ENCODE measurements at regions not wholly inside any gene's neighbourhood (a gene's known extent, or its start where the extent isn't known, plus 50 kb on each side); places are given as distances from the start of the nearest gene placed in this dataset.
"Not testable (repeated sequence)": the region's sequence is repeated elsewhere in the genome, so short reads cannot be mapped to it uniquely, and the experiment has no call there.

DNA sequence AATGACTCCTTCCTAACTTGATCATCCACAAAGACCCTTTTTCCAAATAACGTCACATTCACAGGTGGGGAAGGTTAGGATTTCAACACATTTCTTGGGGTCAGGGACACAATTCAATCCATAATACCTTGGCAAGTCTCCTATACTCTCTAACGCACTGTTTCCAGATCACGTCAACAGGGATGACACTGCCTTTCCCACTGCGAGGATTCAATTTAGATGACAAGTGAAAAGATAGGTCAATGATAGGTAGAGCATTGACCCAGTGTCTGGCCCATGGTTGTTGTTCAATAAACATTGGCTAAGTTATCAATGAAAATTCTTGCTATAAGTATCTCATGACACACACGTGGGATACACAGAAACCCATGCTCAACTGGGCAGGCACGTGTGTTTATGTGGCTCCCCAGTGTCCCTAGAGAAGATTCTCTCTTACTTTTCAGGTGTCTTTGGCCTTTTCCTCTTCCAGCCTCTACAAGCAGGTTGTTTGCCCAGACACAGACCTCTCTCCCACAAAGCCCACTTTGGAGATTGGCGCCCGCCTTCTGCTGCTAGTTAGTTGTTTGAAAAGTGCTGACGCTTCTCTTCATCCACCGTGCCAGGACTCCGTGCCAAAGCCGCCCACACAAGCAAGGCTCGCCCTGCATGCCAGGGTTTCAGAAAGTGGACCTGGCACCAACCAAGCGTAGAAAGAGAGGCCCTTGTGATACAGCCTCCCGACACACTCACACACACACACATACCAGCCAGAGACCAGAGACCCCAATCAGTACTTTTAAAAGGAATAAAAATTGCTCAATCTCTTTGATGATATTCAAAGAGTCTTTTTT lies 594.5 kb downstream of the BNC2 start:
- DNase-seq: no peak

- no peak for DNase-seq
These were observed 593.6 kb downstream of the BNC2 start for GRCh38 chr9:16276866-16277265.

GRCh38 chr9:16277471-16277960 lies 593.0 kb downstream of the BNC2 start:
- no peak for DNase-seq

DNA sequence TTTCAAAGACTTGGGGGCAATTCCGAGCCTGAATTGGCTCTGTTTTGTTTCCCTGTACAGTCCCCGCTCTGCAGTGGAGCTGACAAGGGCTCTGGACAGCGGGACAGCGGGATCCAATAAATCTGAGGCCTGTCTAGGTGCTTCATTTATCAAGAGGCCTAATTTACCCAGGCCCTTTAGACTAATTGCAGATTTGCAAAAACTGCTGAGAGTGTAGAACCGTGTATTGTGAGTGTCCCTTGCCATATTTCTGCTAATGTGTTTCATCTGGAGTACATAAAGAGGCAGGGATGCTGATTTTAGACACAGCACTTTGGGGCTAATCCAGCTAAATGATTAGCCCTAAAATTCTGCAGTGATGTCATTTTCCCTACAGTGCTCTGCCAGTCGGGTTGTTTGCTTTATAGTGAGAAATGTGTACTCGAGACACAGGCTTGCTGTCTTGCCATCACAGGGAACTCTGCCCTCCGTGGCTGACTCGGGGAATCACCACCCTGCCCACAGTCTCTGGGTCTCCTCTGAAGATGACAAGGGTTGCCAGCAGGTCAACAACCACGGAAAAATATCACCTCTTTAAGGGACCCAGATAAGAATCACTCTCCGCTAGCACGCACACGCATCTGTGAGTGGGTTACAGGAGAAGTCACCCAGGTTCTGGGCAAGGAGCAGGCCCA lies 592.0 kb downstream of the BNC2 start:
- no peak for DNase-seq

GRCh38 chr9:16281707-16282106 lies 588.8 kb downstream of the BNC2 start:
- DNase-seq: no peak

DNA sequence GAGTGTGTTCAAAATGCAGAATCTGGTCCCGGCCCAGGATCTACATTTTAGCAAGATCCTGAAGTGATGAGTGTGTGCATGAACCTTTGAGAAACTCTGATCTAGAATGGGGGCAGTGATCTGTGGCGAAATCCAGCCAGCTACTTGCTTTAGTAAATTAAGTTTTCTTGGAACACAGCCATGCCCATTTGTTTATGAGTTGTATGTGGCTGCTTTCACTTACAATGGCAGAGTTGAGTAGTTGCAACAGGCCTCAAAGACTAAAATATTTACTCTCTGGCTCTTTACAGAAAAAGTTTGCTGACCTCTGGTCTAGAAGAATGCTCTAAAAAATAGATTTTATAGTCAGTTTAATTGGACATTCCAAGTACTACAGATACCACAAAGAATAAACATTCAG lies 588.3 kb downstream of the BNC2 start:
- no peak for DNase-seq

DNA sequence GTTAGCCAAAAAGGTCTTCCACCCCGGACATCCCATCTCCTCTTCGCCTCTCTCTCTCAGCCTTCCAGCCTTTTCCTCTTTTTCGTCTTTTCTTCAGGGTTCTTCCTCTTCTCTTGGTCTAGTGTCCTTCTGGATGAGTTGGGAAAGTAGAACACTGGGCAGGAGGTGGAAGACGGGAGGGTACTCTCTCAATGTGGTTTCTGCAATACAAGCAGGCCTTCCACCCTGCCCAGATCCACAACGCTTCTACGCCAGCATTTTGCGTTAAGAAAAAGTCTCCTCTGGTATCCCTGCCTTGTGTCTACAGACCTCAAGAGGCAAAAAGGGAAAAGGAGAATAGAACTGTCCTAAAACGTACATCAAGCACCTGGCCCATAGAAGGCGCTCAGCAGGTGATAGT lies 587.8 kb downstream of the BNC2 start:
- no peak for DNase-seq

- no peak for DNase-seq
These were observed 584.3 kb downstream of the BNC2 start for GRCh38 chr9:16286160-16286559.

DNA sequence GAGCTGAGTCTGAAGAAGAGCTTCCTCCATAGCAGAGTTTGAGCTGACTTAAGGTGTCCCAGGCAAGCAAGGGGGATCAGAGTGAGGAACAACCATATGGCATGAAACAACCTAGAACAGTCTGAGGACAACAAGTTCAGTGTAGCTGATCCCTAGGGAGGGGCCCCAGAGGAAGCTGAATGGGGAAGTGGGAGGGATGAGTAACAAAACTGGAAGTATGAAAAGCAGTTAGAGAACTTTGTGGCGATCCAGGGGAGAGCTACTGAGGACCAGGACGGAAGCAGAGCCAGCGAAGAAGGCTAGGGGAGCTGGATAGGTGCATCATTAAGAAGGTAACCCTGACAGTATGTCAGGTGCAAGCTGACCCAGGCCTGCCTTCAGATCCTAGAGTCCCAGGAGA lies 580.8 kb downstream of the BNC2 start:
- no peak for DNase-seq

- no peak for DNase-seq
These were observed 580.3 kb downstream of the BNC2 start for GRCh38 chr9:16290169-16290568.

- DNase-seq: no peak
These were observed 578.5 kb downstream of the BNC2 start for GRCh38 chr9:16291921-16292320.

DNA sequence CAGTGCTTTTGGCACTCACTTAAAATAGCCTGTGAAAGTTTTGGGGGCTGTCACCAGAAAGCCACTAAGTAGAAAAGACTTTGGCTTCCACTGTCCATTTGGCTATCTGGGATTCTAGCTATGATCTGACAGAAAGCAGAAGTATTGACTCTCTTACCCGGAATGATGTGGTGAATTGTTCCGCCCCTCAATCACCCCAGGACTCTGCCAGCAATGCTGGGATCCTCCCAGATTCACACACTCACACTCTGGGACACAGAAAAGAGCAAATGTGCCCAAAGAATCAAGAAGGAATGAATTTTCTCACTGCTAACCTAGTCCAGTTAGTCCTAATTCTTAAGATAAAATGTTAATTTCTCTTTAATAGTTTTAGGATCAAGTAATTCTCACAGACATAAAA lies 576.9 kb downstream of the BNC2 start:
- no peak for DNase-seq

DNA sequence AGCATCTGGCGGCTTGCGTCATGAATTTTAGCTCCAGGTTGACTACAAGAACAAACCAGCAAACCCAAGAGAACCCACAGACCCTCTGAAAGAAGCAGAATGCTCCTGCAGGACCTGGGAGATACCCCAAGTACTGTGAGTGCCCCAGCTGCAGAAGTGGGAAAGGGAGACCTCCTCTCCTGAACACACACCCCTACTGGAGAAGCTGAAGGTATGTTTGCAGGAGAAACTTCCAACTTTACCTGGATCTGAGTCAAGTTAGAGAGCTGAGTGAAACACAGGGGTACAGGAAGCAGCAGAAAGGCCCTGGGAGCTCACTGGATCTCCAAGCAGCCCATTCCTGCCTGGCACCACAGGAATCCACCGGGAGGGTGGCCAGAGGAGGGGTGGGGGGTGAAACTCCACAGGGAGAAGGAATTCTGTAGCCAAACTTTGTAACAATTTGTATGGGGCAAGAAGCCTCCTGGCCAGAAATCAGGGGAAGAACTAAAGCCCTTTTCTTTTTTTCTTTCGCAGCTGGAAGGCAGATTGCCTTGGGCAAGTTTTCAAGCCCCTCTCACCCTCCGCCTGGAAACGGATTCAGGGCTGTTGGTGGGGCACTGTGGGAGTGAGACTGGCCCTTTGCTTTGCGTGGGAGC lies 576.2 kb downstream of the BNC2 start:
- no peak for DNase-seq

DNA sequence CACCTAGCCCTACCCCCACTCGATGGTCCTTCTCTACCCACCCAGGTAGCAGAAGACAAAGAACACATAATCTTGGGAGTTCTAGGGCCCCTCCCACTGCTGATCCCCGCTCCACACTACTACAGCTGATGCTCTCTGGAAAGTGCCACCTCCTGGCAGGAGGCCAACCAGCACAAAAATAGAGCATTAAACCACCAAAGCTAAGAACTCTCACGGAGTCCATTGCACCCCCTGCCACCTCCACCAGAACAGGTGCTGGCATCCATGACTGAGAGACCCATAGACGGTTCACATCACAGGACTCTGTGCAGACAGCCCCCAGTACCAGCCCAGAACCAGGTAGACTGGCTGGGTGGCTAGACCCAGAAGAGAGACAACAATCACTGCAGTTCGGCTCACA lies 575.5 kb downstream of the BNC2 start:
- DNase-seq: not testable (repeated sequence)

GRCh38 chr9:16299368-16299767 lies 571.1 kb downstream of the BNC2 start:
- not testable (repeated sequence) for DNase-seq

DNA sequence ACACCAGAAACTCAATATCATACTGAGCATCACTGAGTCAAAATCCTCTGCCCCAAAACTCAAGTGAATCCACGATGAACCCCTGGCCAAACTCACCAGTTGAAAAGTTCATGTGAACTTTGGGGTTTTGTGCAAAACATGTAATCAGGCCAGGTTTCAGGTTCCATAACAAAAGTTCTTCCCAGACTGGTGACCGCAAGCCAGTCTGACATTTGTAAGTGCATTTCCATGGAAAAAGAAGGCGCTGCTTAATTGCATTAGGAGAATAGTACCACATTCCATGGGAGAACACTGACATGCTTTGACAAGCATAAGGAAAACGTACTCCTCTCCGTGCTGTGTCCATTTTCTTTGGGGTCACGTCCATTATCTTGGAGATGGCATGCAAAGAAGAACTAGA lies 567.0 kb downstream of the BNC2 start:
- DNase-seq: no peak

- DNase-seq: no peak
These were observed 566.2 kb downstream of the BNC2 start for GRCh38 chr9:16304301-16304700.

DNA sequence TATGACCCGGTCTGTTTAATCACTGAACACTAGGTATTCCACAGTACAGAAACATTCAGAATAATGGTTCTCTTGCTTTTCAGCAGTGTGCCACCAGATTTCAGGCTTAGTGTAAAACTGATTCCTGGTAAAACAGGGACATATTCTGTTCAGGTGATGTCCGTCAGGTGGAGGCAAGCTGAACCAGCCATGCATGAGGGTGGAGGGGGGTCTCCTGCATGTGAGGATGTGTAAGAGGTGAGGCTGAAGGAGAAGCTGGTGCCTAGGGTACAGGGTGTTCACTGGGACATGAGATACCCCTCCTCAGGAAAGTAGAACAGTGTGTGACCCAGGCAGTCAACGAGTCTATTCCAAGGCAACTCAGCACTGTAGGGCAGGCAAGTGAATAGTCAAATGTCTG lies 563.9 kb downstream of the BNC2 start:
- no peak for DNase-seq

- no peak for DNase-seq
These were observed 562.8 kb downstream of the BNC2 start for GRCh38 chr9:16307626-16308195.

DNA sequence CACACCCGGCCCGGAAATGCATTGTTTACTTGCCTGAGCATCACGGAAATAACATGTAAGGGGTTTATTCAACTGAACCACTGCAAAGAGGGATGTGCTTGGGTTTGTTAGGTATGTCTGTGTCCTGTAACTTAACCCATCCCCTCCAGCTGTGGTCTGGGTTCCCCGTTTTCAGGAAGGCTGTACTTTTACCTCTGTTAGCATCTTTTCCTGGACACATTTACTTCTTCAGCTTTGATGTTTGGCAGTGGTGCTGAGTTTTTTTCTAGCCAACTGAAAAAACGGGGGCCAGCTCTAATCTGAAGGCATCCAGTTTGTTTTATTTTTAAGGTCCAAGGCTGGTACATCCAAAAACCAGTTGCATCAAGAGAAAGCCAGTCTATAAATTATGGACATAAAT lies 561.8 kb downstream of the BNC2 start:
- DNase-seq: no peak

- DNase-seq: no peak
These were observed 561.4 kb downstream of the BNC2 start for GRCh38 chr9:16309082-16309468.

DNA sequence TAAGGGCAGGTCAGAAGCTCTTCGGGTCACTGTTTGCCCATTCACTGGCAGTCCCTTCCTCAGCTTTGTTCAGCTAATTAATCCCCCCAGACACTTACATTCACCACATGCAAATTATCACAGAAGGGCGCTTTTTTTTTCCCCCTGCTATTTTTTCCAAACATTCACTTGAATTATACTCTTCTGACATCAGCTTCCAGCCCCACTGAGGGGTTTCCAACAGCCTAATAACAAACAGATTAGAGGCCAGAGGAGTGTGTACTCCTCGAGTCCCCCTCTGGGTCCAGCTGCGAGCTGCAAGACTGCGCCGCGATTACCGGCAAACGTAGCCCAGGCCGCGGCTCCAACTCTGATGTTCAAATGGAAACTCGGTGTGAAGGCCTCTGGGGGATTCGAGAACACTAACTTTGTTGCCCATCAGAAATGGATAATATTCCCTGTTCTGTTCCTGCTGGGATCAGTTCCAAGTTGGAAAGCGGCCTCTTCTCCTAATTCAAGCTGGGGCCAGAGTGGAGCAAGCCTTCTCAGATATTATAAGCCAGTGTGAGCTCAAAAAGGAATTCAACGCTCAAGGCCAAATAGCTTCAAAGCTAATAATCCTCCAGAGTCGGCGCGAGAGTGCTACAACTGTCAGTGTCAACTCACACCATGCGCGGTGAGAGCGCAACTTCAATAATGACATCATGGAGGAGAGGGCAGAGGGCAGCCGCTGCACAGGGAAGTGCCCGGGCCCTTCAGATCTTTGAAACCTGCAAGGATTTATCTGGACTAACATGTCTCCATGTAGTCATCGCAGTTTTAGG lies 560.8 kb downstream of the BNC2 start:
- peak; percentile 68 for DNase-seq

All from renal pelvis (tissue), 1 donor.